VCaP (cell line): ENCODE measurements at regions not wholly inside any gene's neighbourhood (a gene's known extent, or its start where the extent isn't known, plus 50 kb on each side); places are given as distances from the start of the nearest gene placed in this dataset.

Experiments
- H3K27ac ChIP-seq: fragments of 450-650 bp; 2 replicates; pipeline ENCODE4 v1.5.1; 2017
- CTCF ChIP-seq: fragments of 450-650 bp; conservative IDR thresholded peaks from 2 replicates; pipeline ENCODE4 v1.5.1; 2017; ENCODE audit warnings: mild to moderate bottlenecking, moderate library complexity

GRCh38 chr20:11017446-11017845, 343.6 kb upstream of the JAG1 start:
- H3K27ac ChIP-seq = no peak overlapping the region
- no peak for TF ChIP-seq CTCF

GRCh38 chr20:11018668-11019170, 344.9 kb upstream of the JAG1 start:
- no peak overlapping the region for H3K27ac ChIP-seq
- no peak for TF ChIP-seq CTCF

GRCh38 chr20:11020712-11021111, 346.9 kb upstream of the JAG1 start:
- no peak overlapping the region for H3K27ac ChIP-seq
- no peak for TF ChIP-seq CTCF

DNA sequence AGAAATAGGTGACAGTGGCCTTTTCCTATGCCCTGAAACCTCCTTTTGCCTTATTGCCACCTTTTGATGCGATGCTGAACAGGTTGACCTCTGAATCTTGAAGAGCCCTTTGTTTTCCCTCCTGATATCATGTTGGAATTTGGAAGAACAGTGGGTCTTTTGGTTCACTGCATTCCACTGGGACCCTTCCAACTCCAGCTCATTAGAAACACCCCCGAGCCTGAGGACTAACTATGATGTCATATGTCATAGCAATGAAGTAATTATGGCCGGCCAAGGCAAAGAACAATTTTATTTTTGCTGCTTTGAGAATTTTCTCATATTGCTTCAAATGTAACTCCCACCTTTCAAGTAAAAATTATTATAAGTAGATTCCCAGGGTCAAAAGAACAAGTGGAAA, 353.4 kb upstream of the JAG1 start:
- no peak for TF ChIP-seq CTCF
- no peak overlapping the region for H3K27ac ChIP-seq

GRCh38 chr20:11030351-11030750, 356.6 kb upstream of the JAG1 start:
- TF ChIP-seq CTCF = no peak

DNA sequence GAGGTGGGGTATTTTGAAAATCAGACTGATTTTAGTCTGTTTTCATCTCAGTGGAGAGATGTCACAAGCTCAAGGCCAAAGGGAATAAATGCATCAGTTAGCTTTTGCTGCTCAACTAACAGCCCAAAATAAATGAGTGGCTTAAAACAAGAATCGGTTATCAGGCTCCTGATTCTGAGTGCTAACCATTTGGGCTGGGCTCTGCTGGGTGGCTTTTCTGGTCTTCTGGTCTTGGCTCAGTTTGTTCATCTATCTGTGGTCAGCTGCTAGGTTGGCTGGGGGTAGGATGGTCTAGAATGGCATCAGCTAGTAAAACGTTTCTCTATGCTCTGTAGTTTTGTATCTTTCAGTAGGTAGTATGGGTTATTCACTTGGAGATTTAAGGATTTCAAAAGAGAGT, 357.5 kb upstream of the JAG1 start:
- no peak for TF ChIP-seq CTCF

More at GRCh38 chr20:11030351-11030750, 356.6 kb upstream of the JAG1 start:
- H3K27ac ChIP-seq = no peak overlapping the region

GRCh38 chr20:11032611-11033010, 358.8 kb upstream of the JAG1 start:
- H3K27ac ChIP-seq = no peak overlapping the region
- TF ChIP-seq CTCF = no peak

More for the DNA sequence above, 357.5 kb upstream of the JAG1 start:
- H3K27ac ChIP-seq = no peak overlapping the region

DNA sequence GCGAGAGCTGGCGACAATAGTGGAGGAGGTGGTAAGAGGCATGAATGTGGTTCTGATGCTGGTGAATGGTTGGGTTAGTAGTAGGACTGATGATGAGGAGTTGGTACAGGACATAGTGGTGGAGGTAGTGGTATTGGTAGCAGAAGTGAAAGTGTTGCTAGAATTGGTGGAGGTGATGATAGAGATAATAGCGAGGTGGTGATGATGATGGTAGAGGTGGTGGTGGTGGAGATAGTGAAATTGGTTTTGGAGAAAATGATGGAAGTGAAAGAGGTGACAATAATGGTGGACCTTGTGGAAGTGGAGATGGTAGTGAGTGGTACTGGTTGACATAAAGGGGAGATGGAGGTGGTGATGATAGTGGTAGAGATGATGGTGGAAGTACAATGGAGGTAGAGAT, 360.2 kb upstream of the JAG1 start:
- no peak for TF ChIP-seq CTCF
- no peak overlapping the region for H3K27ac ChIP-seq
